SK-N-SH treated with all-trans-retinoic acid at 6 μM for 48 hours (cell line): ENCODE measurements at regions not wholly inside any gene's neighbourhood (a gene's known extent, or its start where the extent isn't known, plus 50 kb on each side); places are given as distances from the start of the nearest gene placed in this dataset.

Experiments used
- ATAC-seq: fragments of 200-7000 bp; cut with Tn5 transposase; 3 replicates; pipeline ENCODE4 v1.9.1; 2020; ENCODE audit warnings: mild to moderate bottlenecking, moderate library complexity
- BACH2 ChIP-seq: fragments of 250-450 bp; sonication (Bioruptor Pico); IDR thresholded peaks from 2 replicates; pipeline ENCODE4 v1.9.0; 2021; ENCODE audit warnings: mild to moderate bottlenecking, borderline replicate concordance
- CREB5 ChIP-seq: fragments of 250-450 bp; sonication (Bioruptor Pico); IDR thresholded peaks from 2 replicates; pipeline ENCODE4 v1.5.1; 2020; ENCODE audit warnings: low read depth, mild to moderate bottlenecking, moderate library complexity
- CSDC2 ChIP-seq: fragments of 250-450 bp; sonication (Bioruptor Pico); IDR thresholded peaks from 2 replicates; pipeline ENCODE4 v1.5.0; 2020; ENCODE audit warnings: mild to moderate bottlenecking, moderate library complexity
- CSRNP3 ChIP-seq: fragments of 250-450 bp; sonication (Bioruptor Pico); IDR thresholded peaks from 2 replicates; pipeline ENCODE4 v1.5.1; 2021; ENCODE audit warnings: mild to moderate bottlenecking, moderate library complexity
- ESRRG ChIP-seq: fragments of 250-450 bp; sonication (Bioruptor Pico); IDR thresholded peaks from 2 replicates; pipeline ENCODE4 v1.6.1; 2021; ENCODE audit warnings: mild to moderate bottlenecking
- GLIS3 ChIP-seq: fragments of 250-450 bp; sonication (Bioruptor Pico); IDR thresholded peaks from 2 replicates; pipeline ENCODE4 v1.5.0; 2020; ENCODE audit warnings: mild to moderate bottlenecking, moderate library complexity
- ISL1 ChIP-seq: fragments of 250-450 bp; sonication (Bioruptor Pico); IDR thresholded peaks from 2 replicates; pipeline ENCODE4 v2.1.2; 2022; ENCODE audit warnings: mild to moderate bottlenecking, moderate library complexity
- OSR1 ChIP-seq: fragments of 250-450 bp; sonication (Bioruptor Pico); IDR thresholded peaks from 2 replicates; pipeline ENCODE4 v1.8.0; 2022; ENCODE audit warnings: moderate library complexity, mild to moderate bottlenecking, inconsistent platforms
- PATZ1 ChIP-seq: fragments of 250-450 bp; sonication (Bioruptor Pico); IDR thresholded peaks from 2 replicates; pipeline ENCODE4 v1.8.0; 2020; ENCODE audit warnings: mild to moderate bottlenecking, moderate library complexity, borderline replicate concordance
- PPARA ChIP-seq: fragments of 250-450 bp; sonication (Bioruptor Pico); IDR thresholded peaks from 2 replicates; pipeline ENCODE4 v1.5.0; 2020; ENCODE audit warnings: mild to moderate bottlenecking, borderline replicate concordance
- RARB ChIP-seq: fragments of 250-450 bp; sonication (Bioruptor Pico); IDR thresholded peaks from 2 replicates; pipeline ENCODE4 v1.8.0; 2021; ENCODE audit warnings: mild to moderate bottlenecking, moderate library complexity
- TCF4 ChIP-seq: fragments of 250-450 bp; sonication (Bioruptor Pico); IDR thresholded peaks from 2 replicates; pipeline ENCODE4 v1.8.0; 2021; ENCODE audit warnings: mild to moderate bottlenecking, moderate library complexity, borderline replicate concordance
- TOX ChIP-seq: fragments of 250-450 bp; sonication (Bioruptor Pico); IDR thresholded peaks from 2 replicates; pipeline ENCODE4 v1.8.0; 2021; ENCODE audit warnings: mild to moderate bottlenecking, moderate library complexity, borderline replicate concordance
- TSHZ2 ChIP-seq: fragments of 250-450 bp; sonication (Bioruptor Pico); IDR thresholded peaks from 2 replicates; pipeline ENCODE4 v1.5.0; 2020; ENCODE audit warnings: mild to moderate bottlenecking, moderate library complexity
- ZC3H10 ChIP-seq: fragments of 250-450 bp; sonication (Bioruptor Pico); IDR thresholded peaks from 2 replicates; pipeline ENCODE4 v1.5.1; 2021; ENCODE audit warnings: mild to moderate bottlenecking, moderate library complexity
- ZFP3 ChIP-seq: fragments of 250-450 bp; sonication (Bioruptor Pico); IDR thresholded peaks from 2 replicates; pipeline ENCODE4 v1.5.0; 2020; ENCODE audit warnings: mild to moderate bottlenecking, moderate library complexity
- ZFP30 ChIP-seq: fragments of 450-650 bp; formaldehyde crosslinking; IDR thresholded peaks from 2 replicates; pipeline ENCODE4 v1.5.0; 2022; ENCODE audit warnings: mild to moderate bottlenecking, moderate library complexity
- ZNF565 ChIP-seq: fragments of 450-650 bp; formaldehyde crosslinking; conservative IDR thresholded peaks from 2 replicates; pipeline ENCODE4 v1.5.0; 2020; ENCODE audit warnings: low read depth, mild to moderate bottlenecking, moderate library complexity
- ZNF70 ChIP-seq: fragments of 450-650 bp; formaldehyde crosslinking; IDR thresholded peaks from 2 replicates; pipeline ENCODE4 v1.5.0; 2020; ENCODE audit warnings: mild to moderate bottlenecking, moderate library complexity
- ZNF8 ChIP-seq: fragments of 450-650 bp; formaldehyde crosslinking; IDR thresholded peaks from 2 replicates; pipeline ENCODE4 v1.5.0; 2020; ENCODE audit warnings: mild to moderate bottlenecking, moderate library complexity

- TF ChIP-seq ISL1 (CRISPR knock-in tag) = peak; percentile 84
- TF ChIP-seq ZC3H10 (CRISPR knock-in tag) = no peak
- ATAC-seq = no peak
Measured at GRCh38 chr7:25772802-25773201, 379.2 kb upstream of the NFE2L3 start.

GRCh38 chr7:25774675-25775074 lies 377.3 kb upstream of the NFE2L3 start:
- no peak for ATAC-seq
- TF ChIP-seq TSHZ2 (CRISPR knock-in tag) (no peak), CREB5 (no peak), PATZ1 (CRISPR knock-in tag) (no peak), PPARA (CRISPR knock-in tag) (no peak), CSDC2 (CRISPR knock-in tag) (no peak), BACH2 (no peak), ISL1 (CRISPR knock-in tag) (no peak), ESRRG (no peak), ZC3H10 (CRISPR knock-in tag) (no peak), OSR1 (no peak), ZFP3 (no peak), TOX (CRISPR knock-in tag) (no peak)

GRCh38 chr7:25775570-25775969 lies 376.4 kb upstream of the NFE2L3 start:
- ATAC-seq = no peak
- TF ChIP-seq RARB (CRISPR knock-in tag) = no peak
- TF ChIP-seq BACH2 = no peak
- TF ChIP-seq TOX (CRISPR knock-in tag) = no peak
- TF ChIP-seq ZNF70 (CRISPR knock-in tag) = no peak
- no peak for TF ChIP-seq ZC3H10 (CRISPR knock-in tag)
- no peak for TF ChIP-seq CSRNP3 (CRISPR knock-in tag)
- TF ChIP-seq ZNF565 (CRISPR knock-in tag) = no peak
- TF ChIP-seq CSDC2 (CRISPR knock-in tag) = no peak
- TF ChIP-seq ZNF8 (CRISPR knock-in tag) = no peak
- no peak for TF ChIP-seq OSR1
- TF ChIP-seq ZFP30 (CRISPR knock-in tag) = no peak
- TF ChIP-seq, all 23 proteins: peak for 0

GRCh38 chr7:25775999-25776743 lies 375.8 kb upstream of the NFE2L3 start:
- no peak for ATAC-seq
- TF ChIP-seq TSHZ2 (CRISPR knock-in tag) (no peak), ZFP30 (CRISPR knock-in tag) (no peak), ZFP3 (no peak), CSDC2 (CRISPR knock-in tag) (no peak), CSRNP3 (CRISPR knock-in tag) (no peak), TOX (CRISPR knock-in tag) (no peak), GLIS3 (CRISPR knock-in tag) (no peak), OSR1 (no peak), ZNF70 (CRISPR knock-in tag) (no peak), RARB (CRISPR knock-in tag) (no peak), ZC3H10 (CRISPR knock-in tag) (no peak), TCF4 (CRISPR knock-in tag) (no peak), CREB5 (no peak)
